Hepatocyte (in vitro differentiated cells): ENCODE measurements at regions not wholly inside any gene's neighbourhood (a gene's known extent, or its start where the extent isn't known, plus 50 kb on each side); places are given as distances from the start of the nearest gene placed in this dataset.

Experiments used
- EZH2 ChIP-seq: fragments of 200-600 bp; sonication (generic); IDR thresholded peaks from 2 replicates; pipeline ENCODE4 v1.6.1; 2016; ENCODE audit warnings: antibody characterized with exemption, mild to moderate bottlenecking, borderline replicate concordance
- EZH2phosphoT487 ChIP-seq: fragments of 200-600 bp; sonication (generic); IDR thresholded peaks from one replicate; pipeline ENCODE4 v1.6.1; 2018; ENCODE audit warnings: antibody characterized with exemption, mild to moderate bottlenecking, low read depth, moderate library complexity; ENCODE audit not compliant: unreplicated experiment, severe bottlenecking
- TF ChIP-seq, protein P1 (sequence below): fragments of 200-600 bp; sonication (generic); IDR thresholded peaks from 2 replicates; pipeline ENCODE4 v1.5.1; 2016; ENCODE audit warnings: antibody characterized with exemption, mild to moderate bottlenecking; ENCODE audit not compliant: poor library complexity

DNA sequence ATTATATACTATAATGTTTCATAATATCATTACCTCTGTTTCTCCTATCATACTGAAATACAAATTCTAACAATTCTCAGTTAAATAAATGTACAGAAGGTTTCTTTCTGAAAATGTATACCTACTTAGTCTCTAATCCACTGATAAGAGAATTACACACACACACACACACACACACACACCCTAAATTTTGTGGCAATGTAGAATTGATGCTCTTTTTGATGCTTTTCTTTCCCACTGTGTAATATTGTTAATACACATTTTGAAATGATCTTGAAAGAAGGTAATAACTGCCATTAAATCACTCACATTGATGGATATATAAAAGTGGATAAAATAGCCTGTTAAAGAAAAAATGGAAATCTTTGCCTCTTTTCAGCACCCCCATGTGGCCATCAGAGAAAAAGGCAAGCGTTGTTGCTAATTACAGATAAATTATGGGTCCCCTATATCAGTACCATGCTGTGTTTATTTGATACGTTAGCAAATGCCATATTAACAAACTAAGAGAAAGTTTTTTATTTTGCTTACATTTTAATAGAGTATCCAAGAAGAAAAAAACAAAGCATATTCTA is 76.6 kb upstream of the VGLL2 start:
- TF ChIP-seq, protein P1, sequence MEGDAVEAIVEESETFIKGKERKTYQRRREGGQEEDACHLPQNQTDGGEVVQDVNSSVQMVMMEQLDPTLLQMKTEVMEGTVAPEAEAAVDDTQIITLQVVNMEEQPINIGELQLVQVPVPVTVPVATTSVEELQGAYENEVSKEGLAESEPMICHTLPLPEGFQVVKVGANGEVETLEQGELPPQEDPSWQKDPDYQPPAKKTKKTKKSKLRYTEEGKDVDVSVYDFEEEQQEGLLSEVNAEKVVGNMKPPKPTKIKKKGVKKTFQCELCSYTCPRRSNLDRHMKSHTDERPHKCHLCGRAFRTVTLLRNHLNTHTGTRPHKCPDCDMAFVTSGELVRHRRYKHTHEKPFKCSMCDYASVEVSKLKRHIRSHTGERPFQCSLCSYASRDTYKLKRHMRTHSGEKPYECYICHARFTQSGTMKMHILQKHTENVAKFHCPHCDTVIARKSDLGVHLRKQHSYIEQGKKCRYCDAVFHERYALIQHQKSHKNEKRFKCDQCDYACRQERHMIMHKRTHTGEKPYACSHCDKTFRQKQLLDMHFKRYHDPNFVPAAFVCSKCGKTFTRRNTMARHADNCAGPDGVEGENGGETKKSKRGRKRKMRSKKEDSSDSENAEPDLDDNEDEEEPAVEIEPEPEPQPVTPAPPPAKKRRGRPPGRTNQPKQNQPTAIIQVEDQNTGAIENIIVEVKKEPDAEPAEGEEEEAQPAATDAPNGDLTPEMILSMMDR, result peak; percentile 52
- no peak for TF ChIP-seq EZH2
- TF ChIP-seq EZH2phosphoT487, result no peak
